ENCODE measurements at regions not wholly inside any gene's neighbourhood (a gene's known extent, or its start where the extent isn't known, plus 50 kb on each side); places are given as distances from the start of the nearest gene placed in this dataset.
A peak's percentile ranks its signal among the peaks of the same experiment; 100 is the strongest.

DNA sequence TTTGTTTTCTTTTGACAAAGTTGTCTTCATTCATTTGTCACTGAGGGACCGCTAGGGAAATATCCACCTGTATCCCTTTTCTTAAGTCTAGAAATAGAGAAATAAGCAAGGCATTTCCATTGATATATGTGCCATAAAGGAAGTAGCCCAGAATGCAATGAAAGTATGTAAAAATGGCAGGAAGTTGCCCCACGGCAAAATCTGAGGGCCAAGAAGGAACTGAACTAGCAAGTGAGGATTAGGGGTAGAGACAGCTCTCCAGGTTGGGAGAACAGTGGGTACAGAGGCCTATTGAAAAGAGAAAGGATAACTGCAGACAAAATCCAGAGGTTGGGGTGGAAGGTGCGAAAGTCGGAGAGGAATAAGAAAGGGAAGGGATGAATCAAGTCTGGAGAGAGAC, 56.6 kb upstream of the TOMM7 start:
- H3K27me3 Mint-ChIP-seq (ENCODE audit: low read depth): no peaks in the 10 kb centered on the region
- H3K36me3 Mint-ChIP-seq (ENCODE audit: low read depth): peaks cover 2% of the 10 kb centered on the region
- peaks cover 7% of the 10 kb centered on the region for H3K9me3 Mint-ChIP-seq
- no peak overlapping the region for H3K4me3 Mint-ChIP-seq
- no peak for TF ChIP-seq CTCF (conservative IDR thresholded peaks at IDR 0.05)
- H3K27ac Mint-ChIP-seq (ENCODE audit: unreplicated experiment): peak overlapping the region; percentile 52
- DNase-seq (ENCODE audit: low read depth, low spot score): no peak
- H3K4me1 Mint-ChIP-seq: peaks cover 10% of the 10 kb centered on the region

GRCh38 chr7:22876986-22877729, 54.5 kb upstream of the TOMM7 start:
- Mint-ChIP-seq H3K27me3 (ENCODE audit: low read depth) (no peaks in the 10 kb centered on the region), H3K4me3 (no peak overlapping the region), H3K9me3 (peaks cover 3% of the 10 kb centered on the region), H3K4me1 (peaks cover 10% of the 10 kb centered on the region), H3K36me3 (ENCODE audit: low read depth) (no peaks in the 10 kb centered on the region), H3K27ac (ENCODE audit: unreplicated experiment) (no peak overlapping the region)
- no peak for DNase-seq (ENCODE audit: low read depth, low spot score)
- TF ChIP-seq CTCF (conservative IDR thresholded peaks at IDR 0.05): no peak

DNA sequence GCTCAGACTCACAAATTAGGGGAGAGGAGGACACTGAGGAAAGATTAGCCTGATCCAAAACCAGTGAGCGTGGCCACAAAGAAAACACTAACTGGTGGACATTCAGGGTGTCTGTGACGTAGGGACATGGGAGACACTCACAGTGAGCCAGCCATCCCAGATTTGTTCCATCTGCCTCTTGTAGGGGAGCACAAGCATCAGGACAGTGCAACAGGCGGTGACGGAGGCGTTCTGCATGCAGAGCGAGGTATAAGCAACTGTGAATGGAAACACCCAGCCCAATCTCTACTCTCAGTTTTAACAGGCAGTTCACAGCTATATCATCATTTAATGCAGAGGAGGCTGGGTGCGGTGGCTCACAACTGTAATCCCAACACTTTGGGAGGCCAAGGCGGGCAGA, 52.8 kb upstream of the TOMM7 start:
- no peak overlapping the region for H3K27ac Mint-ChIP-seq (ENCODE audit: unreplicated experiment)
- H3K36me3 Mint-ChIP-seq (ENCODE audit: low read depth): no peaks in the 10 kb centered on the region
- H3K4me1 Mint-ChIP-seq: peaks cover 10% of the 10 kb centered on the region
- peaks cover 1% of the 10 kb centered on the region for H3K9me3 Mint-ChIP-seq
- no peak overlapping the region for H3K4me3 Mint-ChIP-seq
- no peaks in the 10 kb centered on the region for H3K27me3 Mint-ChIP-seq (ENCODE audit: low read depth)
- DNase-seq (ENCODE audit: low read depth, low spot score): no peak
- TF ChIP-seq CTCF (conservative IDR thresholded peaks at IDR 0.05): no peak

GRCh38 chr7:22874904-22875303, 52.3 kb upstream of the TOMM7 start:
- Mint-ChIP-seq H3K4me1 (peaks cover 10% of the 10 kb centered on the region), H3K27me3 (ENCODE audit: low read depth) (no peaks in the 10 kb centered on the region), H3K4me3 (no peak overlapping the region), H3K36me3 (ENCODE audit: low read depth) (no peaks in the 10 kb centered on the region), H3K9me3 (no peaks in the 10 kb centered on the region), H3K27ac (ENCODE audit: unreplicated experiment) (no peak overlapping the region)
- DNase-seq (ENCODE audit: low read depth, low spot score): no peak
- TF ChIP-seq CTCF (conservative IDR thresholded peaks at IDR 0.05): no peak
